GM21360 (cell line): ENCODE measurements at regions not wholly inside any gene's neighbourhood (a gene's known extent, or its start where the extent isn't known, plus 50 kb on each side); places are given as distances from the start of the nearest gene placed in this dataset.
"Not testable (repeated sequence)": the region's sequence is repeated elsewhere in the genome, so short reads cannot be mapped to it uniquely, and the experiment has no call there.

Source experiments
- ATAC-seq: cut with Tn5 transposase; IDR thresholded peaks from one replicate; pipeline ENCODE4 v1.9.1; 2021; ENCODE audit warnings: mild to moderate bottlenecking, moderate library complexity; ENCODE audit not compliant: unreplicated experiment

GRCh38 chr6:12473494-12473893 is 183.3 kb downstream of the EDN1 start:
- no peak for ATAC-seq

- ATAC-seq, result no peak
These were observed 184.3 kb downstream of the EDN1 start for GRCh38 chr6:12474167-12475140.

- ATAC-seq, result no peak
These were observed 186.3 kb downstream of the EDN1 start for GRCh38 chr6:12476484-12476883.

GRCh38 chr6:12477616-12478015 is 187.5 kb downstream of the EDN1 start:
- ATAC-seq, result no peak

- no peak for ATAC-seq
These were observed 188.8 kb downstream of the EDN1 start for GRCh38 chr6:12478921-12479320.

GRCh38 chr6:12479451-12479850 is 189.3 kb downstream of the EDN1 start:
- no peak for ATAC-seq

- ATAC-seq, result no peak
These were observed 189.7 kb downstream of the EDN1 start for GRCh38 chr6:12479881-12480280.

GRCh38 chr6:12480379-12480778 is 190.2 kb downstream of the EDN1 start:
- no peak for ATAC-seq

- ATAC-seq, result no peak
These were observed 191.1 kb downstream of the EDN1 start for GRCh38 chr6:12481292-12481691.

- ATAC-seq, result no peak
These were observed 191.7 kb downstream of the EDN1 start for GRCh38 chr6:12481850-12482249.

GRCh38 chr6:12482386-12483375 is 192.5 kb downstream of the EDN1 start:
- no peak for ATAC-seq

- peak; percentile 78 for ATAC-seq
These were observed 193.6 kb downstream of the EDN1 start for GRCh38 chr6:12483712-12484111.

GRCh38 chr6:12484519-12484918 is 194.4 kb downstream of the EDN1 start:
- ATAC-seq, result no peak

GRCh38 chr6:12485226-12485764 is 195.1 kb downstream of the EDN1 start:
- no peak for ATAC-seq

- ATAC-seq, result no peak
These were observed 195.7 kb downstream of the EDN1 start for GRCh38 chr6:12485837-12486236.

GRCh38 chr6:12490351-12490903 is 200.3 kb downstream of the EDN1 start:
- no peak for ATAC-seq

- ATAC-seq, result no peak
These were observed 200.9 kb downstream of the EDN1 start for GRCh38 chr6:12490904-12491571.

GRCh38 chr6:12492929-12493328 is 202.8 kb downstream of the EDN1 start:
- not testable (repeated sequence) for ATAC-seq

GRCh38 chr6:12493446-12493845 is 203.3 kb downstream of the EDN1 start:
- ATAC-seq, result no peak

- ATAC-seq, result no peak
These were observed 204.0 kb downstream of the EDN1 start for GRCh38 chr6:12494161-12494560.
